ENCODE measurements at regions not wholly inside any gene's neighbourhood (a gene's known extent, or its start where the extent isn't known, plus 50 kb on each side); places are given as distances from the start of the nearest gene placed in this dataset.
"Not testable (repeated sequence)": the region's sequence is repeated elsewhere in the genome, so short reads cannot be mapped to it uniquely, and the experiment has no call there.

DNA sequence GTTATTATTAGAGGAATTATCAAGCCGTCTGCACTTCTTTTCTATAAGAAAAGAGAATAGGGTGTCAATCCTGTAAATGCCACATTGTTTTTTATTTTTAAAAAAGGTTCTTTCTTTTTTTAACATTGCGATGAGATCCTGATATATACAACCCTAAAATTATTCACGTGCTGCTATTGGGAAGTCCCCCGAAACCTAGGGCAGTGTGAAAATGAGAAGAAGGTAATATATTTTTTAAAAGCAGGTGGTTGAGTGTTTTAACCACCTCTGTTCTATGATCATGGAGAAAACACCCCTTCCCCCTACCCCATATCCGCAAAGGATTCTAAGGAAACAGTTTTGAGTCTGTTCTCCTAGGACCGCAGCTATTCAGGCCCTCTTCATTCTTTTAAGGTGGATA is 94.5 kb upstream of the KLHL14 start:
- intact Hi-C loops (cut with micrococcal nuclease; ENCODE audit: unreplicated experiment) = no loop called here
- Mint-ChIP-seq H3K27me3 (ENCODE audit: unreplicated experiment) (peaks cover 34% of the 10 kb centered on the region), H3K4me1 (ENCODE audit: low read depth, unreplicated experiment) (no peaks in the 10 kb centered on the region), H3K27ac (ENCODE audit: unreplicated experiment) (no peak overlapping the region), H3K9me3 (ENCODE audit: low read depth, unreplicated experiment) (peaks cover 4% of the 10 kb centered on the region), H3K4me3 (ENCODE audit: low read depth, unreplicated experiment) (no peak overlapping the region), H3K36me3 (ENCODE audit: insufficient read depth, unreplicated experiment) (no peaks in the 10 kb centered on the region)
- no peak for DNase-seq
- no TSS peak for BruUV-seq (replicated peaks)
- CTCF ChIA-PET = no interaction called here
- TF ChIP-seq, protein P1, sequence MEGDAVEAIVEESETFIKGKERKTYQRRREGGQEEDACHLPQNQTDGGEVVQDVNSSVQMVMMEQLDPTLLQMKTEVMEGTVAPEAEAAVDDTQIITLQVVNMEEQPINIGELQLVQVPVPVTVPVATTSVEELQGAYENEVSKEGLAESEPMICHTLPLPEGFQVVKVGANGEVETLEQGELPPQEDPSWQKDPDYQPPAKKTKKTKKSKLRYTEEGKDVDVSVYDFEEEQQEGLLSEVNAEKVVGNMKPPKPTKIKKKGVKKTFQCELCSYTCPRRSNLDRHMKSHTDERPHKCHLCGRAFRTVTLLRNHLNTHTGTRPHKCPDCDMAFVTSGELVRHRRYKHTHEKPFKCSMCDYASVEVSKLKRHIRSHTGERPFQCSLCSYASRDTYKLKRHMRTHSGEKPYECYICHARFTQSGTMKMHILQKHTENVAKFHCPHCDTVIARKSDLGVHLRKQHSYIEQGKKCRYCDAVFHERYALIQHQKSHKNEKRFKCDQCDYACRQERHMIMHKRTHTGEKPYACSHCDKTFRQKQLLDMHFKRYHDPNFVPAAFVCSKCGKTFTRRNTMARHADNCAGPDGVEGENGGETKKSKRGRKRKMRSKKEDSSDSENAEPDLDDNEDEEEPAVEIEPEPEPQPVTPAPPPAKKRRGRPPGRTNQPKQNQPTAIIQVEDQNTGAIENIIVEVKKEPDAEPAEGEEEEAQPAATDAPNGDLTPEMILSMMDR (IDR thresholded peaks at IDR 0.05; ENCODE audit: unreplicated experiment) = no peak

DNA sequence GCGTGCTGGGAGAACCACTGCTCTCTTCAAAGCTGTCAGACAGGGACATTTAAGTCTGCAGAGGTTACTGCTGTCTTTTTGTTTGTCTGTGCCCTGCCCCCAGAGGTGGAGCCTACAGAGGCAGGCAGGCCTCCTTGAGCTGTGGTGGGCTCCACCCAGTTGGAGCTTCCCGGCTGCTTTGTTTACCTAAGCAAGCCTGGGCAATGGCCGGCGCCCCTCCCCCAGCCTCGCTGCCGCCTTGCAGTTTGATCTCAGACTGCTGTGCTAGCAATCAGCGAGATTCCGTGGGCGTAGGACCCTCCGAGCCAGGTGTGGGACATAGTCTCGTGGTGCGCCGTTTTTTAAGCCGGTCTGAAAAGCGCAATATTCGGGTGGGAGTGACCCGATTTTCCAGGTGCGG is 89.2 kb upstream of the KLHL14 start:
- CTCF ChIA-PET; intact Hi-C loops (cut with micrococcal nuclease; ENCODE audit: unreplicated experiment); H3K36me3 Mint-ChIP-seq (ENCODE audit: insufficient read depth, unreplicated experiment); H3K4me3 Mint-ChIP-seq (ENCODE audit: low read depth, unreplicated experiment); BruUV-seq (replicated peaks); H3K27me3 Mint-ChIP-seq (ENCODE audit: unreplicated experiment); H3K27ac Mint-ChIP-seq (ENCODE audit: unreplicated experiment); H3K9me3 Mint-ChIP-seq (ENCODE audit: low read depth, unreplicated experiment); DNase-seq; H3K4me1 Mint-ChIP-seq (ENCODE audit: low read depth, unreplicated experiment): not testable (repeated sequence)

DNA sequence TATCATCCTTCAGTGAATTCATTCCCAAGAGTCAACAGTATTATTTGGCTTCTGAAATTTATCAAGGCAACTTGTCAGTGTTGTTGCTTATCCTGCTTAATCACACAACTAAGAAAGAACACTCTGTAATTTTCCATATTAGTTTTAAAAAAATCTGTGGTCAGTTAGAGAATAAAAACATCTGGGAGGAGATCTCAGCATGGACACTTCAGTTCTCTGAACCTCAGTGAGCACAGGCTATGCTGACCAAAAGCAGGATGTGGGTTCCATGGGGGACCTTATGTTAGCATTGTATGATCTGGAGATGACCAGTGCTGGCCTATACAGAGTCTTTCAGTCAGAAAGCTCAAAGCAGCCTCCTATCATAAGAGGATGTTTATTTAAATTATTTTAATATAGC is 79.1 kb upstream of the KLHL14 start:
- H3K4me1 Mint-ChIP-seq (ENCODE audit: low read depth, unreplicated experiment) = no peaks in the 10 kb centered on the region
- CTCF ChIA-PET = no interaction called here
- H3K4me3 Mint-ChIP-seq (ENCODE audit: low read depth, unreplicated experiment) = no peak overlapping the region
- DNase-seq = no peak
- BruUV-seq (replicated peaks) = no TSS peak
- no peak overlapping the region for H3K27ac Mint-ChIP-seq (ENCODE audit: unreplicated experiment)
- no peaks in the 10 kb centered on the region for H3K27me3 Mint-ChIP-seq (ENCODE audit: unreplicated experiment)
- intact Hi-C loops (cut with micrococcal nuclease; ENCODE audit: unreplicated experiment) = no loop called here
- TF ChIP-seq, protein P1 (IDR thresholded peaks at IDR 0.05; ENCODE audit: unreplicated experiment) = no peak
- H3K9me3 Mint-ChIP-seq (ENCODE audit: low read depth, unreplicated experiment) = peaks cover 5% of the 10 kb centered on the region
- H3K36me3 Mint-ChIP-seq (ENCODE audit: insufficient read depth, unreplicated experiment) = no peaks in the 10 kb centered on the region

DNA sequence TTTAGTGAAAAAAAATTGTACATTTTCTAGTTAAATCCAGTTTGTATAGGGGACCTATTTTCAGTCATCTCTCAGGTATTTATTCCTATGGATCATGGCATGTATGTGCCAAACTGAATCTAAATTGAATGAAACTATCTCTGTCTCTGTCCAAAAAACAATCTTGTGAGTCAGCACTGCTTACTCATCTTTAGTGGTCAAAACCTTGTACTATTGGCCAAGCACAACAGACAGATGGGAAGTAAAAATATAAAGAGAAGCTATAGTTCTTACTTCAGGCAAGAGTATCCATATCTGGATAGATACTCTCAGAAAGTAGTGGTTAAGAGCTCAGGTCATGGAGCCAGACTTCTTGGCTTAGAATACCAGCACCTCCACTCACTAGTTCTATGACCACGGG is 76.0 kb upstream of the KLHL14 start:
- intact Hi-C loops (cut with micrococcal nuclease; ENCODE audit: unreplicated experiment) = no loop called here

DNA sequence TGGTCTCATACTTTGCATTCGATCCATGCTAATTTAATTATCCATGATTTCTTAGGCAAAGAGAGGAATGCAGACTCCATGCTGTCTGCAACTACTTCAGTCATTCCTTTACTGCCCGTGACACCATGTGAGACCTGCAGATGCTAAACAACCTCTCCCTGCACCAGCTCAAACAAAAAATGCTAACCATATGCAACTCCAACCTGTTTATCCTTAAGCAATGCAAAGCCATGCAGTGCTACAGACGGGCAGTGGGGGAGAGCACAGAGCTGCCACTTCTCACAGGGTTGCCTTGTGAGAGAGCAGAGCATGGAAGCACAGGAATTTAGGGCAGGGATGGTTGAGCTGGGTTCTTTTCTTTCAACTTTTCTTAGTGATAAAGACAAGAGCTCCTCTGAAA is 74.9 kb upstream of the KLHL14 start:
- DNase-seq = no peak
- intact Hi-C loops (cut with micrococcal nuclease; ENCODE audit: unreplicated experiment) = no loop called here
- H3K4me1 Mint-ChIP-seq (ENCODE audit: low read depth, unreplicated experiment) = no peaks in the 10 kb centered on the region
- no peak overlapping the region for H3K4me3 Mint-ChIP-seq (ENCODE audit: low read depth, unreplicated experiment)
- H3K9me3 Mint-ChIP-seq (ENCODE audit: low read depth, unreplicated experiment) = peaks cover 5% of the 10 kb centered on the region
- CTCF ChIA-PET = no interaction called here
- H3K27me3 Mint-ChIP-seq (ENCODE audit: unreplicated experiment) = no peaks in the 10 kb centered on the region
- H3K36me3 Mint-ChIP-seq (ENCODE audit: insufficient read depth, unreplicated experiment) = no peaks in the 10 kb centered on the region
- TF ChIP-seq, protein P1 (IDR thresholded peaks at IDR 0.05; ENCODE audit: unreplicated experiment) = no peak
- no TSS peak for BruUV-seq (replicated peaks)
- no peak overlapping the region for H3K27ac Mint-ChIP-seq (ENCODE audit: unreplicated experiment)

More for the DNA sequence above, 76.0 kb upstream of the KLHL14 start:
- no peak for DNase-seq
- CTCF ChIA-PET = no interaction called here
- Mint-ChIP-seq H3K4me3 (ENCODE audit: low read depth, unreplicated experiment) (no peak overlapping the region), H3K27me3 (ENCODE audit: unreplicated experiment) (no peaks in the 10 kb centered on the region), H3K36me3 (ENCODE audit: insufficient read depth, unreplicated experiment) (no peaks in the 10 kb centered on the region), H3K27ac (ENCODE audit: unreplicated experiment) (no peak overlapping the region), H3K9me3 (ENCODE audit: low read depth, unreplicated experiment) (peaks cover 5% of the 10 kb centered on the region), H3K4me1 (ENCODE audit: low read depth, unreplicated experiment) (no peaks in the 10 kb centered on the region)
- BruUV-seq (replicated peaks) = no TSS peak
- TF ChIP-seq, protein P1 (IDR thresholded peaks at IDR 0.05; ENCODE audit: unreplicated experiment) = no peak

All from Calu3 (cell line).